H1 (cell line): ENCODE measurements at regions not wholly inside any gene's neighbourhood (a gene's known extent, or its start where the extent isn't known, plus 50 kb on each side); places are given as distances from the start of the nearest gene placed in this dataset.

Source experiments
- CTCF ChIA-PET: fragments of 300-600 bp; sonication (Branson Sonifier 250); formaldehyde crosslinking; loops from one replicate; lab custom pipeline; 2021; ENCODE audit not compliant: partially characterized antibody; lab: Charles Lee
- POLR2A ChIA-PET: fragments of 300-600 bp; sonication (Branson Sonifier 250); formaldehyde crosslinking; loops from one replicate; lab custom pipeline; 2021; ENCODE audit warnings: inconsistent platforms; ENCODE audit not compliant: partially characterized antibody; lab: Charles Lee
- DNase-seq, 2 experiments: peaks; one replicate each; pipeline versions ENCODE4 v3.0.0 to v3.0.0-alpha.2; 2010 to 2022; ENCODE audit warnings: low spot score in 2 of 2, low read depth in 1 of 2, mixed read lengths in 1 of 2
- FAIRE-seq: peaks from 2 replicates; lab custom pipeline; 2011; peaks lifted over from hg19 to GRCh38; lab: Jason Lieb, UNC
- H2AFZ ChIP-seq: 2 replicates; pipeline ENCODE4 v1.8.1; 2012; ENCODE audit warnings: low read length, inconsistent platforms
- H2AK5ac ChIP-seq: 2 replicates; pipeline ENCODE4 v1.6.1; 2013; ENCODE audit warnings: low read depth, low read length
- H2BK120ac ChIP-seq: replicated peaks from 2 replicates; pipeline ENCODE3; 2013; ENCODE audit warnings: low read depth, low read length, inconsistent platforms
- H2BK12ac ChIP-seq: 2 replicates; pipeline ENCODE4 v1.6.1; 2013; ENCODE audit warnings: low read depth, low read length
- H2BK15ac ChIP-seq: 2 replicates; pipeline ENCODE4 v1.6.1; 2013; ENCODE audit warnings: low read length
- H2BK20ac ChIP-seq: 2 replicates; pipeline ENCODE4 v1.6.1; 2013; ENCODE audit warnings: low read length
- H2BK5ac ChIP-seq: 2 replicates; pipeline ENCODE4 v1.6.1; 2013; ENCODE audit warnings: low read depth, low read length
- H3K14ac ChIP-seq: 2 replicates; pipeline ENCODE4 v1.6.1; 2013; ENCODE audit warnings: inconsistent platforms; ENCODE audit not compliant: insufficient read length
- H3K18ac ChIP-seq: 2 replicates; pipeline ENCODE4 v1.6.1; 2013; ENCODE audit warnings: low read length; ENCODE audit errors: extremely low read depth
- H3K23ac ChIP-seq: 2 replicates; pipeline ENCODE4 v1.6.1; 2013; ENCODE audit warnings: inconsistent platforms; ENCODE audit not compliant: insufficient read length
- H3K23me2 ChIP-seq: 2 replicates; pipeline ENCODE4 v1.6.1; 2013; ENCODE audit warnings: low read depth, low read length
- H3K27ac ChIP-seq: 2 replicates; pipeline ENCODE4 v1.6.1; 2011; ENCODE audit warnings: low read depth, low read length, inconsistent platforms
- H3K27me3 ChIP-seq, 4 experiments: replicated peaks in 1 of 4; 1 replicate in 1 of 4; 2 replicates in 3 of 4; pipeline versions ENCODE4 v1.6.1 to v1.8.1; 2011 to 2013; ENCODE audit warnings: low read length in 3 of 4, mild to moderate bottlenecking in 3 of 4, inconsistent platforms in 2 of 4, mixed read lengths in 2 of 4, moderate library complexity in 1 of 4; ENCODE audit not compliant: control insufficient read depth in 3 of 4, insufficient read depth in 3 of 4; ENCODE audit errors: extremely low read depth in 1 of 4
- H3K36me3 ChIP-seq, 4 experiments: 2 replicates each; pipeline versions ENCODE4 v1.6.1 to v1.8.1; 2011 to 2013; ENCODE audit warnings: mild to moderate bottlenecking in 4 of 4, low read length in 3 of 4, moderate library complexity in 2 of 4, control low read depth in 1 of 4, inconsistent platforms in 1 of 4; ENCODE audit not compliant: insufficient read depth in 4 of 4, control insufficient read depth in 2 of 4
- H3K4ac ChIP-seq: replicated peaks from 2 replicates; pipeline ENCODE3; 2013; ENCODE audit warnings: low read length, low read depth, mixed read lengths, inconsistent platforms; ENCODE audit not compliant: insufficient read length
- H3K4me1 ChIP-seq, 4 experiments: replicated peaks in 1 of 4; 1 replicate in 1 of 4; 2 replicates in 3 of 4; pipeline versions ENCODE4 v1.6.1 to v1.8.1; 2011 to 2013; ENCODE audit warnings: low read length in 3 of 4, inconsistent platforms in 2 of 4, mixed read lengths in 1 of 4; ENCODE audit not compliant: insufficient read depth in 4 of 4, control insufficient read depth in 3 of 4
- H3K4me2 ChIP-seq, 2 experiments: 2 replicates each; pipeline versions ENCODE4 v1.6.1 to v1.8.1; 2011 to 2013; ENCODE audit warnings: low read depth in 2 of 2, low read length in 2 of 2, control low read depth in 1 of 2, inconsistent platforms in 1 of 2, mild to moderate bottlenecking in 1 of 2; ENCODE audit not compliant: insufficient read depth in 1 of 2
- H3K4me3 ChIP-seq, 4 experiments: fragments of 200-600, 300-600 bp in 1 of 4; sonication (generic), shearing (Covaris generic), sonication (Bioruptor Twin) in 1 of 4; 2 replicates each; pipeline versions ENCODE4 v1.5.1 to v1.8.1; 2011 to 2016; ENCODE audit warnings: low read length in 4 of 4, low read depth in 3 of 4, control low read depth in 2 of 4, inconsistent platforms in 2 of 4, mild to moderate bottlenecking in 2 of 4, mixed read lengths in 1 of 4, moderate library complexity in 1 of 4; ENCODE audit not compliant: insufficient read depth in 2 of 4; ENCODE audit errors: extremely low read depth in 1 of 4
- H3K56ac ChIP-seq: replicated peaks from 2 replicates; pipeline ENCODE3; 2013; ENCODE audit warnings: low read depth, mild to moderate bottlenecking, mixed read lengths, low read length, inconsistent platforms; ENCODE audit not compliant: insufficient read length
- H3K79me1 ChIP-seq: 2 replicates; pipeline ENCODE4 v1.6.1; 2013; ENCODE audit warnings: low read depth, low read length, control low read depth
- H3K79me2 ChIP-seq, 2 experiments: 2 replicates each; pipeline versions ENCODE4 v1.6.1 to v1.8.1; 2012 to 2013; ENCODE audit warnings: low read length in 2 of 2, mild to moderate bottlenecking in 2 of 2, inconsistent platforms in 1 of 2; ENCODE audit not compliant: insufficient read depth in 2 of 2, control insufficient read depth in 1 of 2
- H3K9ac ChIP-seq, 4 experiments: replicated peaks in 1 of 4; 1 replicate in 1 of 4; 2 replicates in 3 of 4; pipeline versions ENCODE4 v1.6.1 to v1.8.1; 2011 to 2013; ENCODE audit warnings: low read depth in 3 of 4, low read length in 3 of 4, control low read depth in 2 of 4, mild to moderate bottlenecking in 2 of 4, moderate library complexity in 2 of 4, inconsistent platforms in 1 of 4; ENCODE audit errors: extremely low read depth in 1 of 4
- H3K9me3 ChIP-seq, 2 experiments: 2 replicates each; pipeline versions ENCODE4 v1.6.1 to v1.8.1; 2012 to 2013; ENCODE audit warnings: mild to moderate bottlenecking in 2 of 2, moderate library complexity in 2 of 2, control low read depth in 1 of 2, inconsistent platforms in 1 of 2, low read depth in 1 of 2, low read length in 1 of 2, mixed read lengths in 1 of 2; ENCODE audit not compliant: insufficient read depth in 2 of 2
- H4K20me1 ChIP-seq, 2 experiments: replicated peaks in 1 of 2; 2 replicates each; pipeline versions ENCODE3 to v1.8.1; 2011 to 2013; ENCODE audit warnings: inconsistent platforms in 2 of 2, low read length in 2 of 2, mild to moderate bottlenecking in 1 of 2; ENCODE audit not compliant: insufficient read depth in 2 of 2, control insufficient read depth in 1 of 2
- H4K5ac ChIP-seq: 2 replicates; pipeline ENCODE4 v1.6.1; 2013; ENCODE audit warnings: low read length, low read depth, mixed read lengths, inconsistent platforms; ENCODE audit not compliant: insufficient read length
- H4K8ac ChIP-seq: 2 replicates; pipeline ENCODE4 v1.8.0; 2013; ENCODE audit warnings: mild to moderate bottlenecking, moderate library complexity, low read length, inconsistent platforms; ENCODE audit not compliant: insufficient read depth; ENCODE audit errors: extremely low read depth
- H4K91ac ChIP-seq: replicated peaks from 2 replicates; pipeline ENCODE3; 2013; ENCODE audit warnings: low read length, mixed read lengths, inconsistent platforms; ENCODE audit not compliant: insufficient read length
- ATF3 ChIP-seq: IDR thresholded peaks from 2 replicates; pipeline ENCODE4 v1.6.1; 2011; ENCODE audit warnings: low read depth, mild to moderate bottlenecking, low read length; ENCODE audit not compliant: insufficient read depth
- GABPA ChIP-seq: IDR thresholded peaks from 2 replicates; pipeline ENCODE4 v1.6.1; 2011; ENCODE audit warnings: mild to moderate bottlenecking, low read length, moderate library complexity, borderline replicate concordance; ENCODE audit not compliant: insufficient read depth
- RBBP5 ChIP-seq: IDR thresholded peaks from 2 replicates; pipeline ENCODE4 v1.7.1; 2012; ENCODE audit warnings: low read depth, mild to moderate bottlenecking, inconsistent platforms, low read length, moderate library complexity, borderline replicate concordance
- SRF ChIP-seq: IDR thresholded peaks from 2 replicates; pipeline ENCODE4 v1.6.1; 2011; ENCODE audit warnings: mild to moderate bottlenecking, low read depth, low read length, moderate library complexity
- ZNF274 ChIP-seq: IDR thresholded peaks from 2 replicates; pipeline ENCODE4 v1.7.0; 2012; ENCODE audit warnings: low read length, borderline replicate concordance; ENCODE audit errors: extremely low read depth
- WGBS, 2 experiments: shearing (Covaris generic) in 1 of 2; methylation state at CpG; one replicate each; pipeline versions ENCODE4 v1.1.6 to v1.1.7; 2013 to 2015; ENCODE audit warnings: low lambda C conversion rate in 2 of 2, mixed read lengths in 2 of 2, inconsistent platforms in 1 of 2, low coverage in 1 of 2, missing lambda C conversion rate in 1 of 2; ENCODE audit not compliant: insufficient replicate concordance in 2 of 2, insufficient coverage in 1 of 2, insufficient read length in 1 of 2; ENCODE audit errors: extremely low coverage in 1 of 2, missing lambda C conversion rate in 1 of 2; 5-methylcytosine and 5-hydroxymethylcytosine counted together

- Histone ChIP-seq H3K36me3 (no peaks in the 10 kb centered on the region), H2BK12ac (no peak overlapping the region), H3K4ac (no peak overlapping the region), H3K4me1 (no peaks in the 10 kb centered on the region), H2AK5ac (no peak overlapping the region), H2BK120ac (no peak overlapping the region), H3K14ac (no peak overlapping the region), H4K91ac (no peak overlapping the region), H3K27me3 (no peaks in the 10 kb centered on the region), H2BK20ac (no peak overlapping the region), H2BK15ac (no peak overlapping the region), H3K79me1 (no peaks in the 10 kb centered on the region), H4K8ac (no peak overlapping the region), H3K27ac (no peak overlapping the region), H4K5ac (no peak overlapping the region), H3K79me2 (no peaks in the 10 kb centered on the region), H3K23ac (no peak overlapping the region), H3K18ac (no peak overlapping the region), H3K4me3 (no peak overlapping the region), H3K9ac (no peak overlapping the region), H2BK5ac (peak overlapping the region; percentile 6; the same call in 1 of the 2 replicates), H2AFZ (no peak overlapping the region), H3K23me2 (no peaks in the 10 kb centered on the region), H4K20me1 (no peaks in the 10 kb centered on the region), H3K9me3 (peaks cover 7 to 13% of the 10 kb centered on the region in 2 experiments; a peak in 3 of 4 replicates), H3K56ac (no peak overlapping the region), H3K4me2 (no peak overlapping the region)
- DNase-seq (peak in 1 of 2 experiments; percentile 24), FAIRE-seq (no peak)
- CTCF ChIA-PET, result interaction anchor here (0.9 to 3.1 kb wide), 7 partner anchors 9 to 201 kb away, joined by 3 to 29 read pairs (median 5); no protein-coding TSS in a partner anchor
- no peak for TF ChIP-seq ATF3
- no peak for TF ChIP-seq GABPA
- TF ChIP-seq SRF, result no peak
- no peak for TF ChIP-seq ZNF274
- TF ChIP-seq RBBP5, result no peak
- POLR2A ChIA-PET, result no interaction called here
- WGBS, 2 experiments, result 91% methylated on average over 5 of the region's 5 CpGs; no CpG with 5 or more reads in 1 of the 2 experiments
Observed at GRCh38 chr10:131777162-131777561, 123.6 kb upstream of the PPP2R2D start.
